HG02798 (cell line): ENCODE measurements at regions not wholly inside any gene's neighbourhood (a gene's known extent, or its start where the extent isn't known, plus 50 kb on each side); places are given as distances from the start of the nearest gene placed in this dataset.

ENCODE experiments used
- ATAC-seq: cut with Tn5 transposase; IDR thresholded peaks from one replicate; pipeline ENCODE4 v1.9.1; 2021; ENCODE audit warnings: mild to moderate bottlenecking; ENCODE audit not compliant: unreplicated experiment, poor library complexity

- ATAC-seq = no peak
Observed at GRCh38 chr2:120424274-120424796, 78.4 kb downstream of the INHBB start.

GRCh38 chr2:120425014-120425413 is 79.1 kb downstream of the INHBB start:
- no peak for ATAC-seq

GRCh38 chr2:120428748-120429147 is 82.8 kb downstream of the INHBB start:
- no peak for ATAC-seq

GRCh38 chr2:120429586-120430500 is 83.9 kb downstream of the INHBB start:
- no peak for ATAC-seq

GRCh38 chr2:120430501-120430830 is 84.5 kb downstream of the INHBB start:
- ATAC-seq = no peak

GRCh38 chr2:120430957-120431356 is 85.0 kb downstream of the INHBB start:
- no peak for ATAC-seq

GRCh38 chr2:120431386-120432292 is 85.7 kb downstream of the INHBB start:
- no peak for ATAC-seq

GRCh38 chr2:120432293-120432975 is 86.5 kb downstream of the INHBB start:
- no peak for ATAC-seq

GRCh38 chr2:120432976-120433815 is 87.3 kb downstream of the INHBB start:
- ATAC-seq = no peak

- no peak for ATAC-seq
Observed at GRCh38 chr2:120433816-120434290, 87.9 kb downstream of the INHBB start.

- ATAC-seq = no peak
Observed at GRCh38 chr2:120434492-120435308, 88.8 kb downstream of the INHBB start.

GRCh38 chr2:120435671-120436459 is 89.9 kb downstream of the INHBB start:
- ATAC-seq = no peak

- ATAC-seq = no peak
Observed at GRCh38 chr2:120436460-120436739, 90.5 kb downstream of the INHBB start.

GRCh38 chr2:120436885-120437603 is 91.1 kb downstream of the INHBB start:
- ATAC-seq = no peak

GRCh38 chr2:120437604-120438000 is 91.7 kb downstream of the INHBB start:
- ATAC-seq = no peak

- no peak for ATAC-seq
Observed at GRCh38 chr2:120438301-120439066, 92.5 kb downstream of the INHBB start.

- no peak for ATAC-seq
Observed at GRCh38 chr2:120439067-120439368, 93.1 kb downstream of the INHBB start.
